HG03135 (cell line): ENCODE measurements at regions not wholly inside any gene's neighbourhood (a gene's known extent, or its start where the extent isn't known, plus 50 kb on each side); places are given as distances from the start of the nearest gene placed in this dataset.

Experiments used
- ATAC-seq: cut with Tn5 transposase; IDR thresholded peaks from one replicate; pipeline ENCODE4 v1.9.1; 2021; ENCODE audit warnings: mild to moderate bottlenecking, moderate library complexity; ENCODE audit not compliant: unreplicated experiment

GRCh38 chr17:72590382-72590781 lies 469.6 kb downstream of the SOX9 start:
- ATAC-seq: no peak

- no peak for ATAC-seq
Measured at GRCh38 chr17:72590882-72591281, 470.1 kb downstream of the SOX9 start.

- ATAC-seq: no peak
Measured at GRCh38 chr17:72591289-72592241, 470.7 kb downstream of the SOX9 start.

GRCh38 chr17:72592242-72592966 lies 471.6 kb downstream of the SOX9 start:
- peak; percentile 72 for ATAC-seq

DNA sequence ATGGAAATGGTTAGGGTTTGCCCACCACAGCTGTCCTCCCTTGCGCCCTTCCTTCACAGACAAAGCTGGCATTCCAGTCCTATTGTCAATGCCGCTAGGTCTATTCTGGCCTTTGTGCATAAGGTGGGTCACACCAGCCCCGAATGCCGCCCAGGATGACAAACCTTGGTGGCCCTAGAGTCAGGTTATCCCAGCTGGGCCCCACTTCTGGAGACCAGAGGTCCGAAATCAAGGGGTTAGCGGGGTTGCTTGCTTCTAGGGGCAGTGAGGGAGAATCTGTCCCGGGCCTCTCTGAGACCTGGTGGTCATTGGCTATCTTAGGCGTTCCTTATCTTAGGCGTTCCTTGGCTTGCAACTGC lies 472.1 kb downstream of the SOX9 start:
- no peak for ATAC-seq

GRCh38 chr17:72594248-72594647 lies 473.4 kb downstream of the SOX9 start:
- no peak for ATAC-seq
